GM23248 (cell line): ENCODE measurements at regions not wholly inside any gene's neighbourhood (a gene's known extent, or its start where the extent isn't known, plus 50 kb on each side); places are given as distances from the start of the nearest gene placed in this dataset.

Experiments
- DNase-seq: peaks from one replicate; pipeline ENCODE4 v3.0.0-alpha.2; 2015
- H2AFZ ChIP-seq: fragments of 200-600 bp; sonication (generic); 2 replicates; pipeline ENCODE4 v1.6.1; 2016; ENCODE audit warnings: antibody characterized with exemption
- H3F3A ChIP-seq: fragments of 200-600 bp; sonication (generic); 2 replicates; pipeline ENCODE4 v1.6.1; 2016; ENCODE audit warnings: mild to moderate bottlenecking, antibody characterized with exemption, mixed run types; ENCODE audit not compliant: insufficient read depth
- H3K27ac ChIP-seq: fragments of 200-600 bp; sonication (generic); 2 replicates; pipeline ENCODE4 v1.5.1; 2016; ENCODE audit warnings: mild to moderate bottlenecking
- H3K27me3 ChIP-seq: fragments of 200-600 bp; sonication (generic); replicated peaks from 2 replicates; pipeline ENCODE4 v1.6.1; 2016; ENCODE audit warnings: mild to moderate bottlenecking; ENCODE audit not compliant: insufficient read depth
- H3K36me3 ChIP-seq: fragments of 200-600 bp; sonication (generic); 2 replicates; pipeline ENCODE4 v1.6.1; 2016; ENCODE audit warnings: low read depth, mild to moderate bottlenecking
- H3K4me1 ChIP-seq: fragments of 200-600 bp; sonication (generic); 2 replicates; pipeline ENCODE4 v1.6.1; 2016; ENCODE audit warnings: mild to moderate bottlenecking; ENCODE audit not compliant: insufficient read depth
- H3K4me2 ChIP-seq: fragments of 200-600 bp; sonication (generic); one replicate; pipeline ENCODE4 v1.6.1; 2016; ENCODE audit warnings: mild to moderate bottlenecking; ENCODE audit not compliant: unreplicated experiment
- H3K4me3 ChIP-seq: fragments of 200-600 bp; sonication (generic); 2 replicates; pipeline ENCODE4 v1.5.1; 2016; ENCODE audit warnings: mild to moderate bottlenecking
- H3K79me2 ChIP-seq: fragments of 200-600 bp; sonication (generic); 2 replicates; pipeline ENCODE4 v1.6.1; 2016; ENCODE audit warnings: mild to moderate bottlenecking; ENCODE audit not compliant: insufficient read depth
- H3K9ac ChIP-seq: fragments of 200-600 bp; sonication (generic); 2 replicates; pipeline ENCODE4 v1.6.1; 2016; ENCODE audit warnings: mild to moderate bottlenecking
- H3K9me2 ChIP-seq: fragments of 200-600 bp; sonication (generic); 2 replicates; pipeline ENCODE4 v1.6.1; 2016; ENCODE audit warnings: mixed run types, mild to moderate bottlenecking, moderate library complexity; ENCODE audit not compliant: insufficient read depth
- H3K9me3 ChIP-seq: fragments of 200-600 bp; sonication (generic); one replicate; pipeline ENCODE4 v1.6.1; 2017; ENCODE audit warnings: low read depth
- H4K20me1 ChIP-seq: fragments of 200-600 bp; sonication (generic); 2 replicates; pipeline ENCODE4 v1.6.0; 2016; ENCODE audit not compliant: insufficient read depth
- EZH2 ChIP-seq: fragments of 200-600 bp; sonication (generic); IDR thresholded peaks from 2 replicates; pipeline ENCODE4 v1.6.1; 2018; ENCODE audit warnings: antibody characterized with exemption, mild to moderate bottlenecking; ENCODE audit not compliant: insufficient read depth, poor library complexity, severe bottlenecking
- EZH2phosphoT487 ChIP-seq: fragments of 200-600 bp; sonication (generic); IDR thresholded peaks from 2 replicates; pipeline ENCODE4 v1.6.1; 2018; ENCODE audit warnings: antibody characterized with exemption, moderate library complexity, mild to moderate bottlenecking, low read depth; ENCODE audit not compliant: insufficient read depth
- WGBS, 2 experiments: methylation state at CpG; one replicate each; pipeline ENCODE4 v1.1.6; 2015 to 2017; ENCODE audit warnings: low lambda C conversion rate in 2 of 2, low coverage in 1 of 2; ENCODE audit errors: missing lambda C conversion rate in 2 of 2; 5-methylcytosine and 5-hydroxymethylcytosine counted together
- in situ Hi-C: fragments of 300-500 bp; cut with MboI; formaldehyde crosslinking; loops from 2 replicates; pipeline ENCODE4 v1.15.0; 2020

DNA sequence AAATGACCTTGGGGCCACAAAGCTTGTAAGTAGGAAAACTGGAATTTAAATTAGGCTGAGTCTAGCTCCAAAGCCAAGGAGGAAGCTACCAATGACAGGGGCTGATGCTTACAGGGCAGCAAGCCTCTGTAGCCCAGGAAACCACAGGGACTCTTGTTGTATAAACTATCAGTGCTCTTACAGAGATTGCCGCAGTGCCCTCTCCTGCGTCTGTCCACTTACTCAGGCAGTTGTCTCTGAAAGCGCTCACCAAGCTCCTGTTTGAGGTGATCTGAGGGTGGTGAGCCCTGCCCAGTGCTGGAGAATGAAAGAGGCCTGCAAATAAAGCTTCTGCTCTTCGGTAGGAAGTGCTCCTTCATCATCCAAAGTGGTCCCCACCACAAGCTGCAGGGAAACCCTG is 498.8 kb downstream of the ARHGEF28 start:
- no peak overlapping the region for H3K4me3 ChIP-seq
- H2AFZ ChIP-seq = no peak overlapping the region
- H3K4me2 ChIP-seq = no peak overlapping the region
- H4K20me1 ChIP-seq = no peaks in the 10 kb centered on the region
- H3K9me2 ChIP-seq = no peaks in the 10 kb centered on the region
- in situ Hi-C loops = no loop called here
- no peaks in the 10 kb centered on the region for H3K4me1 ChIP-seq
- H3K27ac ChIP-seq = no peak overlapping the region
- TF ChIP-seq EZH2phosphoT487 (no peak), EZH2 (no peak)
- no peaks in the 10 kb centered on the region for H3F3A ChIP-seq
- H3K27me3 ChIP-seq = no peaks in the 10 kb centered on the region
- H3K79me2 ChIP-seq = no peaks in the 10 kb centered on the region
- H3K36me3 ChIP-seq = no peaks in the 10 kb centered on the region
- 90% methylated on average over 4 of the region's 4 CpGs for WGBS, 2 experiments
- no peak overlapping the region for H3K9ac ChIP-seq
- no peak for DNase-seq
- H3K9me3 ChIP-seq = no peaks in the 10 kb centered on the region

DNA sequence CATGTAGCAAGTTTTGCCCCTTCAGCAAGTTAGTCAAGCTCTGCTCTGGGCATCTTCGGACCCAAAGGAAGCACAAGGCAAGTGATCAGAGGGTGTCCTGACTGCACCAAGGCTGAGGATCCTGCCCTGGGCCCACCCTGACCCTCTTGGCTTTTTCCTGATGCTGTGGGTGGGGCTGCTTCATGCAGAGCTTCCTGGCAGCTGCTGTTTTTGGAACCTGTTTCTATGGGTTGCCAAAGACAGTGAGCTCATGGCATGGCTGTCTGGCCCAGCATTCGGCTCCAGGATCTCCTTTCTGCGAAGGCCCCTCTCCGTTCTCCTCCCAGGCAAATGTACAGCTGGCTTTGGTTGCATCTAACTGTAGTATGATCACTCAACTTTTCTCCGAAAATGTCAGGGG is 497.9 kb downstream of the ARHGEF28 start:
- peak; percentile 12 for DNase-seq
- Histone ChIP-seq H3K9ac (no peak overlapping the region), H3K4me1 (no peaks in the 10 kb centered on the region), H3F3A (no peaks in the 10 kb centered on the region), H3K27me3 (no peaks in the 10 kb centered on the region), H3K79me2 (no peaks in the 10 kb centered on the region), H4K20me1 (no peaks in the 10 kb centered on the region), H2AFZ (no peak overlapping the region), H3K4me2 (no peak overlapping the region), H3K9me3 (no peaks in the 10 kb centered on the region), H3K36me3 (no peaks in the 10 kb centered on the region), H3K27ac (no peak overlapping the region), H3K9me2 (no peaks in the 10 kb centered on the region), H3K4me3 (no peak overlapping the region)
- in situ Hi-C loops = no loop called here
- no peak for TF ChIP-seq EZH2
- TF ChIP-seq EZH2phosphoT487 = no peak
- WGBS, 2 experiments = 40% methylated on average over 5 of the region's 5 CpGs

DNA sequence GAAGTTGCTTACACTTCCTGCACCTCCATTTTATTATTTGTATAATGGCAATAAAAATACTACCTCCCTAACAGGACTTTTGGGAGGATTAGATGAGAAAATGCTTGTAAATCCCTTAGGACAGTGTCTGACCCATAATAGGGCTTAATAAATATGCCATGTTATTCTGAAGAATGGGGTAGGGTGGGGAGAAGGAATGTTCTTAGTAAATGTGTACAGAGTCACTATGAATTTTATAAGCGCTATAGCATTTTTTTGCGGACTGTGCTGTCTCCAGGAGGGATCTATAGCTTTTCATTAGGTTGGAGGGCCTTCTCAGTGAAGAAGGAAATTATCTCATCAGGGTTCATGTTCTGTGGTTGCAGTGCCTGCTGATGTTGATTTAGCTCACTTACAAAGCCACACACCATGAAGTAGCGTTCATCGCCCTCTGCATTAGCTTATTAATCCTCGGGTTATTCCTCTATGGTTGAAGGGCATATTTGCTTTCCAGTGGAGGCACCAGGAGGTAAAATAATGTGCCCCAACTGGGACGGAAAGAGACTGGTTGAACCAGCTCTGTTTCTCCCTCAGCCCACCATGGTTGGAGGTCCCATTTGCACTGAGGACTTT is 497.1 kb downstream of the ARHGEF28 start:
- Histone ChIP-seq H3K36me3 (no peaks in the 10 kb centered on the region), H3K4me3 (no peak overlapping the region), H3K27ac (no peak overlapping the region), H3K9me2 (no peaks in the 10 kb centered on the region), H3K4me2 (no peak overlapping the region), H3K9ac (no peak overlapping the region), H3K9me3 (no peaks in the 10 kb centered on the region), H4K20me1 (no peaks in the 10 kb centered on the region), H3K27me3 (no peaks in the 10 kb centered on the region), H2AFZ (no peak overlapping the region), H3K79me2 (no peaks in the 10 kb centered on the region), H3F3A (no peaks in the 10 kb centered on the region), H3K4me1 (no peaks in the 10 kb centered on the region)
- in situ Hi-C loops = no loop called here
- TF ChIP-seq EZH2phosphoT487 (no peak), EZH2 (no peak)
- 73 to 74% methylated on average over 6 of the region's 6 CpGs for WGBS, 2 experiments
- no peak for DNase-seq

DNA sequence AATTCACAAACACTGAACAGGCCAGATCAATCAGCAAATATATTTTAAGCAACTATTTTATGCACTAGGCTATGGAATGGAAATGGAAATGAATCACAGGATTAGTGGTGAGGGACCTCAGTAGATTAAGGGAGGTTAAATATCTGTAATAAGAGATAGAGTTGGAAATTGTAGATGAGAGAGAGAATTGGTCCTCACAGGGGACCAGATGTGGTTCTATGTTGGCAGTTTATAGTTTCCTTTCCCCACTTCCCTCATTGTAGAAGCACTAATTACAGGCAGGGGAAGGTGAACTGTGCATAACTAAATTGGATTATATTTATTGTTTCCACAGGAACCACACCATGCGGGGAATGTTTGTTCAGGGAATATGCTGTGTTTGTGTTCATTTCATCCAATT is 496.2 kb downstream of the ARHGEF28 start:
- Histone ChIP-seq H2AFZ (no peak overlapping the region), H3K9me3 (no peaks in the 10 kb centered on the region), H3K79me2 (no peaks in the 10 kb centered on the region), H3F3A (no peaks in the 10 kb centered on the region), H4K20me1 (no peaks in the 10 kb centered on the region), H3K36me3 (no peaks in the 10 kb centered on the region), H3K9ac (no peak overlapping the region), H3K9me2 (no peaks in the 10 kb centered on the region), H3K4me2 (no peak overlapping the region), H3K4me1 (no peaks in the 10 kb centered on the region), H3K27ac (no peak overlapping the region), H3K27me3 (no peaks in the 10 kb centered on the region), H3K4me3 (no peak overlapping the region)
- TF ChIP-seq EZH2phosphoT487 = no peak
- TF ChIP-seq EZH2 = no peak
- in situ Hi-C loops = no loop called here
- DNase-seq = no peak
- 94 to 100% methylated on average over 1 of the region's 1 CpG for WGBS, 2 experiments

DNA sequence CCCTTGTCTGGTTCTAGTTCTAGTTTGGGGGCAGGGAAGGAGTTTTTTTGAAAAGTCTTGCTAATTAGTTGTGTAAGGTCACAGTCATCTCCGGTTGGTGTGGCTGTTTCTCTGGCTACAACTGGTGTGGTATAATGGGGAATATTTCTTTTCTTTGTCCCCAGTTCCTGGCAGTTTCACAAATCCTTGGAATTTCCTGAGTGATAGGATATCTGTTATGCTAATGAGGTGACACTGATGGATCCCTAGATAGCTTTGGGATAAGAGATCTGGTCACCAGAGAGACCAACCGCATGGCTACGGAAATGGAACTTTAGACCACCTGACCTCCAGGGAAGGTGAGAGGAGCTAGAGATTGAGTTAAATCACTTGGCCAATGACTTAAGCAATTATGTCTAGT is 494.6 kb downstream of the ARHGEF28 start:
- WGBS, 2 experiments = 96 to 98% methylated on average over 3 of the region's 3 CpGs
- no peak for DNase-seq
- Histone ChIP-seq H3F3A (no peaks in the 10 kb centered on the region), H3K4me1 (no peaks in the 10 kb centered on the region), H3K9me2 (no peaks in the 10 kb centered on the region), H4K20me1 (no peaks in the 10 kb centered on the region), H3K4me3 (no peak overlapping the region), H3K27me3 (no peaks in the 10 kb centered on the region), H3K9me3 (no peaks in the 10 kb centered on the region), H3K9ac (no peak overlapping the region), H3K4me2 (no peak overlapping the region), H3K36me3 (no peaks in the 10 kb centered on the region), H2AFZ (no peak overlapping the region), H3K27ac (no peak overlapping the region), H3K79me2 (no peaks in the 10 kb centered on the region)
- TF ChIP-seq EZH2 (no peak), EZH2phosphoT487 (no peak)
- in situ Hi-C loops = no loop called here
